ENCODE measurements at regions not wholly inside any gene's neighbourhood (a gene's known extent, or its start where the extent isn't known, plus 50 kb on each side); places are given as distances from the start of the nearest gene placed in this dataset.

DNA sequence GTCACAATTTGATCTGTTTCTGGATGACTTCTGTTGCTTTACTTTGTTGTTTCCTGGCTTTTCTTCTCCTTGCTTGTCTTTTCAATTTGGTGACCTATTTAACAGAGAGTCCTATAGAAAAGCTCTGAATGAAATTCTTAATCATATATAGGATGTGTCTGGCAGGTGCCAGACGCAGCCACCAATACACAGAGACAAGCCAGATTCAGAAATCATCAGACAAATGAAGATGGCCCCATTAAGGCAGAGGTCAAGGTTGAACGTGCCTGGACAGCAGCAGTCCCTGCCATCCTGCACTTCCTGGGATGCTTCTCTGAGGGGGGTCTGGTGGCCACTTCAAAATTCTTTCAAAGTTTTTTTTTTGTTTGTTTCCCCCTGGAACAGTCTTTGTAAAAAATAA is 846.7 kb upstream of the COBL start:
- TF ChIP-seq, protein P1, sequence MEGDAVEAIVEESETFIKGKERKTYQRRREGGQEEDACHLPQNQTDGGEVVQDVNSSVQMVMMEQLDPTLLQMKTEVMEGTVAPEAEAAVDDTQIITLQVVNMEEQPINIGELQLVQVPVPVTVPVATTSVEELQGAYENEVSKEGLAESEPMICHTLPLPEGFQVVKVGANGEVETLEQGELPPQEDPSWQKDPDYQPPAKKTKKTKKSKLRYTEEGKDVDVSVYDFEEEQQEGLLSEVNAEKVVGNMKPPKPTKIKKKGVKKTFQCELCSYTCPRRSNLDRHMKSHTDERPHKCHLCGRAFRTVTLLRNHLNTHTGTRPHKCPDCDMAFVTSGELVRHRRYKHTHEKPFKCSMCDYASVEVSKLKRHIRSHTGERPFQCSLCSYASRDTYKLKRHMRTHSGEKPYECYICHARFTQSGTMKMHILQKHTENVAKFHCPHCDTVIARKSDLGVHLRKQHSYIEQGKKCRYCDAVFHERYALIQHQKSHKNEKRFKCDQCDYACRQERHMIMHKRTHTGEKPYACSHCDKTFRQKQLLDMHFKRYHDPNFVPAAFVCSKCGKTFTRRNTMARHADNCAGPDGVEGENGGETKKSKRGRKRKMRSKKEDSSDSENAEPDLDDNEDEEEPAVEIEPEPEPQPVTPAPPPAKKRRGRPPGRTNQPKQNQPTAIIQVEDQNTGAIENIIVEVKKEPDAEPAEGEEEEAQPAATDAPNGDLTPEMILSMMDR (IDR thresholded peaks at IDR 0.05; ENCODE audit: low read depth, low read length, poor library complexity, severe bottlenecking) = no peak
- no peak for TF ChIP-seq EZH2phosphoT487 (IDR thresholded peaks at IDR 0.05; ENCODE audit: borderline replicate concordance, low read length)

Measured in DOHH2 (cell line).